HL-60/S4 treated with phorbol 12-myristate 13-acetate at 8.2 ng/mL for 4 days and 3 days (cell line): ENCODE measurements at regions not wholly inside any gene's neighbourhood (a gene's known extent, or its start where the extent isn't known, plus 50 kb on each side); places are given as distances from the start of the nearest gene placed in this dataset.

Experiments used
- in situ Hi-C: fragments of 300-500 bp; cut with MboI; formaldehyde crosslinking; loops from 2 replicates; pipeline ENCODE4 v1.15.0; 2022; ENCODE audit warnings: low sequenced_read_pairs

DNA sequence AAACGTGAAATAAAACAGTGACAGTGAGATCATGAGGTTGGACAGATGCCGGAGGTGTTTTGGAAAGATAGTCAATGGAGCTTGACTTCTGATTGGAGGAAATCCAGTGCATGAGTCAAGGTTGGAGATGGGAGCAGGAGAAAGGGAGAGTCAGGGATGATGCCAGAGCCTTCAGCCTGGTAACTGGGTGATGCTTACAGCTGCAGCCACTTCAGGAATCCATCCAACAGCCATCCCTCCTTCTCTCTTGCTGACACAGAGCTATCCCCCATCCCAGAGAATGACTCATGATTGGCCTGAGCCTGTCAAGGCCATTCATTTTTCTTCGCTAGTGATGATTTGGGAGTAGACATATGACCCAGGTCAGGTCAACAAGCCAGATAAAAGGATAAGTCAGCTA, 112.8 kb downstream of the SAMD5 start:
- in situ Hi-C loops: no loop called here

DNA sequence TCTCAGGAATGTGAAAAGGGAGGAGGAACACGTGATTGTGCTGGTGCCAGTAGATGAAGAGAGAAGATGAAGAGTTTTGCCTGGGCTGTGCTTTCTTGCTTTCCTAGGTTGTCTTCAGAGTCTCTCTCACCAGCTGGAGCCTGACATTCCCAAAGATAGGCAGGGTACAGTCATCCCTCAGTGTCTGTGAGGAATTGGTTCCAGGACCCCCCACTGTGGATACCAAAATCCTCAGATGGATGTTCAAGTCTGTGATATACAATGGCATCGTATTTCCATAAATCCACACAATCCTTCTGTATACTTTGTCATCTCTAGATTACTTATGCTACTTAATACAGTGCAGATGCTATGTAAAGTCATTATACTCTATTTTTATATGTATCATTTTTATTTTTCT, 113.5 kb downstream of the SAMD5 start:
- in situ Hi-C loops: no loop called here

DNA sequence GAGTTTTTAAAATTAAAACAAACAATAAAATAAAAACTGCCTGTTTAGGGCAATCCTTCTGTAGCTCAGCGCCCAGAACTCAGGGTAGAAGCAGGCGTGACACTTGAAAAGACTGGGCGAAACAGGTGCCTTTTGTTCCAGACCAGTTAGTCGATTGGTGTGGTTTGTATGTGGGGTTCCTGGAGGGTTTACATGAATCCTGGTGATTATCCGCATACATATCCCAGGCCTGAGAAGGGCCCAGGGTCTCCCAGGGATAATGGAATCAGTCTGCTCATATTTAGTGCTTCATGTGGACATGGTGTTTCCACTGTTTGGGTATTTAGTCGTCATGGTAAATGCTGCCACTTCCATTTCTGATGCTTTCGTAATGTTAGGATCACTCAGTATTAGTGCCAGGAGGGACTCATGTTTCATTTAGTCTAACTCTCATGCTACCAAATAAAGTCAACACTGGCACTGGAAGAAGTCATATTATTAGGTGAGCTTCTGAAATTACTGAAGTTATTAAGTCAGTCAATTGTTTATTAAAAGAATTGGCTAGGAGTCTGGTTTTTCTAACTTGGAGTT, 116.5 kb downstream of the SAMD5 start:
- in situ Hi-C loops: no loop called here

DNA sequence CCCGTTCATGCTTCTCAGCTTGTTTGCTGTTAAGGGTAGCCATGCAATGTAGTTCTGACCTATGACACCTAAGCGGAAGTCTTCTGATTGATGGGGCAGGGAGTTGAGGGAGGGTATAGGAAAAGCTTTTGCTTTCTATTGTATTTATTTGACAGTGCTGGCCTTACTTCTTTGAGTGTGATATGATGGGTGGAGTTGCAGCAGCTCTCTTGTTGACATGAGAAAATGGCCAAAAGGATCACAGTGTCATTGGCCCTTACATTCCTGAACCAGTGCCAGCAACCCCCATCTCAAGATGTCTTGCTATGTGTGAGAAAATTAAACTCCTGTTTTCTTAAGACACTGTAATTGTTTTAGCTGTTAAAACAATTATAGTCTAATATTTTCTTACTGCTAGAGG, 117.5 kb downstream of the SAMD5 start:
- in situ Hi-C loops: no loop called here

- in situ Hi-C loops: no loop called here
Observed at GRCh38 chr6:147627411-147627810, 118.9 kb downstream of the SAMD5 start.

DNA sequence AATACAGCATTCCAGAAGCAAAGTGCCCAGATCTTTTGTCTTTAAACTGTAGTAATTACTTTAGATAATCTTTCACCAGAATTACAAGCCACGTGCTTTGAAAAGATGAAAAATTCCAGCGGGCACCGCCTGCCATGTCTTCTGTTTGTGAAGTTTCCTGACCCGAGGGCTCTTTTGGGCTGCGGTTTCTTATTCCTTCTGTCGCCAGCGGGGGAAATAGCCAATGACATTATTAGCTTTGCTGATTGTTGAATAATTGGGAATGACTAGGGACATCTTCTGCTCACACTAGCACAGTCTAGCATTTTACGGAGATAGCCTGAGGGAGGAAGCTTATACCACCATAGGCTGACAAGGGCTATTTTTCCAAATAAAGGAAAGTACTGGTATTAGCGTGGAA, 124.7 kb downstream of the SAMD5 start:
- in situ Hi-C loops: no loop called here

- in situ Hi-C loops: no loop called here
Observed at GRCh38 chr6:147637620-147638195, 129.2 kb downstream of the SAMD5 start.

DNA sequence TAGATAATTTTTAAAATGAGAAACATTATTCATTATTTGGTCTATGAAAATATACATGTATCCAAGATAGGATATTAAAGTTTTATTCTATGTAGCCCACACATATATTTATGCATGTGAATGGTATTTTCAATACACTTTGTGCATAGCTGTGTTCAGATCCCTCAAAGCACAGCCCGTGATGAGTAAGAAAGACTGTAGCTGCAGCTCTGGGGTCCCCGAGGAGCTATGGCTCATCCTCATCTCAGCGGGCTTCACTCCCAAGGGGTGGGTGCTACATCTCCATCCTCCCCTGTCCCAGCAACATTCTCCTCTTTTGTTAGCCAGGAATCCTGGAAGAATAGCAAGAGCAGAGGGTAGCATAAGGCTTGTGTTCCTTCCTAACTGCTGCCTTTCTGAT, 130.8 kb downstream of the SAMD5 start:
- in situ Hi-C loops: no loop called here

DNA sequence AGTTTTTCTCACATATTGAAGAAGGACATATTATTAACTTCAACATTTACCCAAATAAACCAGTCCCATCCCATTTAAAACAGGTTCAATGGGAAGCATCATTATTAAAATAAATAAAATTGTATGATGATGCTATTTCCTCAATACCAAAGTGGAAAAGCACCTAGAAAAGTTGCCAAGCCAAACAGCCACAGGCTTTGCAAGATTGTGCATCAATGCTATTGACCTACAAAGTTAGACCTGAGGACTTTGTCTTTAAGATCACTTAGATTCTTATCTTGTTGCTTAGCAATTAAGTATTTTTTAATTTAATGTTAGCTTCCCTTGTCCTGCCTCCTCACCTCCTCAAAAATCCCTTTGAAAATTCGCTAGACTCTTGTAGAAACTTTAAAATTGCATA, 132.1 kb downstream of the SAMD5 start:
- in situ Hi-C loops: no loop called here

- in situ Hi-C loops: no loop called here
Observed at GRCh38 chr6:147641511-147641910, 133.0 kb downstream of the SAMD5 start.

DNA sequence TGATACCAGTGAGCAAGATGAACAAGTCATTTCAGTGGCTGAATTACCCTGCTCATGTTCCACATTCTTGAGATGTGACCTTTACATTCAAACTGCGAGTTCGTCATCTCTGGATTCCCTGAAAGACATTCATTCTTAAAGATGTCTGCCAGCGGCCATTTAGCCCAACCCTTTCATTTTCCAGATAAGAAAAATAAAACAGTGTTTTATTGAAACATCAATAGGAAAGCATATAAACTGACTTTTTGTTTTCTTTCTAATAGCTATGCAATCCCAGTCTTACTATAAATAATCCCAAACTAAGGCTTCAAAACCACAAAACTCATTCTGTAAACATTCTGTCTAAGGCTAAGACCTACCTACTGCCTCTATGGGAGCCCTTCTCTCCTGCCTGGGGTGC, 134.0 kb downstream of the SAMD5 start:
- in situ Hi-C loops: no loop called here

- in situ Hi-C loops: no loop called here
Observed at GRCh38 chr6:147643341-147644200, 135.1 kb downstream of the SAMD5 start.

- in situ Hi-C loops: no loop called here
Observed at GRCh38 chr6:147648916-147649315, 140.4 kb downstream of the SAMD5 start.

- in situ Hi-C loops: no loop called here
Observed at GRCh38 chr6:147651249-147652063, 143.0 kb downstream of the SAMD5 start.

DNA sequence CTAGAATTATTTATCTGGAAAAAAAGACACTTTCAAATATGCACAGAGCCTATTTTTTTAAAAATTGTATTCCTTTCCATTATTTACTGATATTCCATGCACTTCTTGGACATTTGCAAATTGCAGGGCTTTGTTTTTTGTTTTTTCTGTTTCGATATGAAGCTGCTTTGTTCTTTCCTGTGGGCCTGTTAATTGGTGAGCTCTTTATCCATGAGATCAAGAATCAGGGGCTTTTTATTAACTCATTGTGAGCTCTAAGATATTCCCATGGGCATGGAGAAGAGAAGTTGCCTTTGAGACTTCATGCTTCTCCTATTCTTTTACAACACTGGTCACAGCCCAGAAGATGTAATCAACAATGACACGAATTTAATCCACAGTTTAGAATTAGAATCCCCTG, 145.1 kb downstream of the SAMD5 start:
- in situ Hi-C loops: no loop called here

- in situ Hi-C loops: no loop called here
Observed at GRCh38 chr6:147654103-147654845, 145.8 kb downstream of the SAMD5 start.

- in situ Hi-C loops: no loop called here
Observed at GRCh38 chr6:147660334-147661311, 152.1 kb downstream of the SAMD5 start.

GRCh38 chr6:147662646-147663045, 154.2 kb downstream of the SAMD5 start:
- in situ Hi-C loops: no loop called here

DNA sequence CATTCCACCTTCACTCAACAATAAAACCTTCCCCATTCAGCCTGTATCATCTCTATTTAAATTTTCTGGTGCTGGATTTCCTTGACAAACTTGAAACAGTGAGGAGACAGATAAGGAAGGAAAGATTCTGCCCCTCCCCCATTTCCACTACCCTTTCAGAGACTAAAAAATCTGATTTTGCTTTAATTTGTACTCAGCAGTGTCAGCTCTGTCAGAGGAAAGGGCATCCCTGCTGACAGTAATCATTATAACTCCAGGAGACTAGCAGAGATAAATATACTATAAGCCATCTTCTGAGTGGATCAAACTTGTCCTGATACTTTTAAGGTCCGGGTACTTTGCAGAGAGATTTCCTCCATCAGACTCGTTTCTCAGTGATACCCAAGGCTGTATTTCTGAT, 155.6 kb downstream of the SAMD5 start:
- in situ Hi-C loops: no loop called here

DNA sequence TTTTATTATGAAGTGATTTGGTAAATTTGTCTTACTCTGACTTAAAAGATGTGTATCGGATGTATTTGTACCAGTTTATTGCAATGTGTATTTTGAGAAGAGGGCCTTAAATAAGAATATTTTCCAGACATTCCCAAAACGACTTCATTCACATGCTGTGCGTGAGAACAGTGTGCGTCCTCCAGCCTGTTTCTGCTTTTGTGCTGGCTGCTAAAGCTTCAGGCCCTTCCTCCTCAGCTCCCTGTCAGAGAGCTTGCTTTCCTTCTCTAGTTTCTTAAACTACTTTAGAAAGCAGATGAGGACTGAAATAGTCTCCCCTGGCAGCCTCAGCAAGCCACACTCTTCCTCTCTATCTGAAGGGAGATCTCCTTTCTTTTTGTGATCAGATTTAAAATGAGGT, 157.8 kb downstream of the SAMD5 start:
- in situ Hi-C loops: no loop called here
